ENCODE measurements at regions not wholly inside any gene's neighbourhood (a gene's known extent, or its start where the extent isn't known, plus 50 kb on each side); places are given as distances from the start of the nearest gene placed in this dataset.

GRCh38 chr10:45071043-45071813 is 70.5 kb downstream of the ZNF22 start:
- TF ChIP-seq, protein P1, sequence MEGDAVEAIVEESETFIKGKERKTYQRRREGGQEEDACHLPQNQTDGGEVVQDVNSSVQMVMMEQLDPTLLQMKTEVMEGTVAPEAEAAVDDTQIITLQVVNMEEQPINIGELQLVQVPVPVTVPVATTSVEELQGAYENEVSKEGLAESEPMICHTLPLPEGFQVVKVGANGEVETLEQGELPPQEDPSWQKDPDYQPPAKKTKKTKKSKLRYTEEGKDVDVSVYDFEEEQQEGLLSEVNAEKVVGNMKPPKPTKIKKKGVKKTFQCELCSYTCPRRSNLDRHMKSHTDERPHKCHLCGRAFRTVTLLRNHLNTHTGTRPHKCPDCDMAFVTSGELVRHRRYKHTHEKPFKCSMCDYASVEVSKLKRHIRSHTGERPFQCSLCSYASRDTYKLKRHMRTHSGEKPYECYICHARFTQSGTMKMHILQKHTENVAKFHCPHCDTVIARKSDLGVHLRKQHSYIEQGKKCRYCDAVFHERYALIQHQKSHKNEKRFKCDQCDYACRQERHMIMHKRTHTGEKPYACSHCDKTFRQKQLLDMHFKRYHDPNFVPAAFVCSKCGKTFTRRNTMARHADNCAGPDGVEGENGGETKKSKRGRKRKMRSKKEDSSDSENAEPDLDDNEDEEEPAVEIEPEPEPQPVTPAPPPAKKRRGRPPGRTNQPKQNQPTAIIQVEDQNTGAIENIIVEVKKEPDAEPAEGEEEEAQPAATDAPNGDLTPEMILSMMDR (IDR thresholded peaks at IDR 0.05): no peak
- TF ChIP-seq ELF4 (CRISPR knock-in tag; IDR thresholded peaks at IDR 0.05; ENCODE audit: low read depth) (no peak), CREB1 (CRISPR knock-in tag; IDR thresholded peaks at IDR 0.05) (no peak), PRDM15 (CRISPR knock-in tag; IDR thresholded peaks at IDR 0.05) (no peak), ESRRA (CRISPR knock-in tag; IDR thresholded peaks at IDR 0.05; ENCODE audit: borderline replicate concordance) (no peak), SP1 (CRISPR knock-in tag; conservative IDR thresholded peaks at IDR 0.05) (no peak), NFYB (CRISPR knock-in tag; conservative IDR thresholded peaks at IDR 0.05; ENCODE audit: low read depth) (no peak), ZNF532 (CRISPR knock-in tag; IDR thresholded peaks at IDR 0.05; ENCODE audit: borderline replicate concordance) (no peak)
- TF ChIP-seq, protein P2, sequence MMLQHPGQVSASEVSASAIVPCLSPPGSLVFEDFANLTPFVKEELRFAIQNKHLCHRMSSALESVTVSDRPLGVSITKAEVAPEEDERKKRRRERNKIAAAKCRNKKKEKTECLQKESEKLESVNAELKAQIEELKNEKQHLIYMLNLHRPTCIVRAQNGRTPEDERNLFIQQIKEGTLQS (CRISPR knock-in tag; conservative IDR thresholded peaks at IDR 0.05): no peak
